Activated T-cell treated with anti-CD3 and anti-CD28 coated beads, Interleukin-2, amount 50 U/mL, for 48 hours (primary cell): ENCODE measurements at regions not wholly inside any gene's neighbourhood (a gene's known extent, or its start where the extent isn't known, plus 50 kb on each side); places are given as distances from the start of the nearest gene placed in this dataset.
"Not testable (repeated sequence)": the region's sequence is repeated elsewhere in the genome, so short reads cannot be mapped to it uniquely, and the experiment has no call there.

Experiments
- DNase-seq, 2 experiments: peaks; one replicate each; pipeline ENCODE4 v3.0.0-alpha.2; 2020

- no peak for DNase-seq
Observed at GRCh38 chr9:90507621-90508020, 135.0 kb downstream of the DIRAS2 start.

GRCh38 chr9:90508940-90509339 lies 133.7 kb downstream of the DIRAS2 start:
- DNase-seq, result no peak

GRCh38 chr9:90511711-90512110 lies 130.9 kb downstream of the DIRAS2 start:
- no peak for DNase-seq

- no peak for DNase-seq
Observed at GRCh38 chr9:90514877-90515276, 127.7 kb downstream of the DIRAS2 start.

GRCh38 chr9:90515510-90515909 lies 127.1 kb downstream of the DIRAS2 start:
- DNase-seq, result no peak

- DNase-seq, result no peak
Observed at GRCh38 chr9:90517103-90517502, 125.5 kb downstream of the DIRAS2 start.

GRCh38 chr9:90521811-90522570 lies 120.6 kb downstream of the DIRAS2 start:
- no peak for DNase-seq

- DNase-seq, result no peak
Observed at GRCh38 chr9:90523958-90524357, 118.7 kb downstream of the DIRAS2 start.

GRCh38 chr9:90526386-90526785 lies 116.2 kb downstream of the DIRAS2 start:
- DNase-seq, result no peak

- DNase-seq, result not testable (repeated sequence)
Observed at GRCh38 chr9:90536094-90536493, 106.5 kb downstream of the DIRAS2 start.

GRCh38 chr9:90538566-90538965 lies 104.1 kb downstream of the DIRAS2 start:
- no peak for DNase-seq

- no peak for DNase-seq
Observed at GRCh38 chr9:90539286-90539685, 103.3 kb downstream of the DIRAS2 start.

GRCh38 chr9:90540734-90541133 lies 101.9 kb downstream of the DIRAS2 start:
- no peak for DNase-seq

- no peak for DNase-seq
Observed at GRCh38 chr9:90544488-90544887, 98.1 kb downstream of the DIRAS2 start.

GRCh38 chr9:90546200-90546599 lies 96.4 kb downstream of the DIRAS2 start:
- no peak for DNase-seq

GRCh38 chr9:90547896-90548295 lies 94.7 kb downstream of the DIRAS2 start:
- DNase-seq, result no peak

- no peak for DNase-seq
Observed at GRCh38 chr9:90552317-90552716, 90.3 kb downstream of the DIRAS2 start.

GRCh38 chr9:90555351-90556057 lies 87.1 kb downstream of the DIRAS2 start:
- DNase-seq, result no peak

- DNase-seq, result no peak
Observed at GRCh38 chr9:90556897-90557675, 85.5 kb downstream of the DIRAS2 start.

- no peak for DNase-seq
Observed at GRCh38 chr9:90559075-90560073, 83.2 kb downstream of the DIRAS2 start.
